ENCODE measurements at regions not wholly inside any gene's neighbourhood (a gene's known extent, or its start where the extent isn't known, plus 50 kb on each side); places are given as distances from the start of the nearest gene placed in this dataset.
"Not testable (repeated sequence)": the region's sequence is repeated elsewhere in the genome, so short reads cannot be mapped to it uniquely, and the experiment has no call there.

DNA sequence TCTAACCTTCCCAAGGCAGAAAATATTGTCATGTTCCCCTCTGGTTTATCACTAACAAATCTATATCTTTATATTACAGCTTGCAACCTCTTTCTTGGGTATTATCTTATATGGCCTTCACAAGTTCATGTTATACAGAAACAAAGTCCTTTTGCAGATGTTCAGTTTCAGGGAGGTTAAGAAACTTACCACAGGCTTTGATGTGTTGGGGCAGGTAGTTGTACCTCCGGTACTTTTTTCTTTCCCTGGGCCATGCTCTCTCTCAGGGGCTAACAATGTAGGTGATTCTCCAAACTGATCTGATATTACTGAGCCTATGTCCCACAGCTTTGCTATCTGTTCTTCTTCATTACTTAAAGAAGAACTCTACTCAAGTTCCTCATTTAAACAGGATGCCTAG lies 548.9 kb upstream of the SYT4 start:
- no peak for DNase-seq

- no peak for DNase-seq
Measured at GRCh38 chr18:43827311-43827710, 550.0 kb upstream of the SYT4 start.

DNA sequence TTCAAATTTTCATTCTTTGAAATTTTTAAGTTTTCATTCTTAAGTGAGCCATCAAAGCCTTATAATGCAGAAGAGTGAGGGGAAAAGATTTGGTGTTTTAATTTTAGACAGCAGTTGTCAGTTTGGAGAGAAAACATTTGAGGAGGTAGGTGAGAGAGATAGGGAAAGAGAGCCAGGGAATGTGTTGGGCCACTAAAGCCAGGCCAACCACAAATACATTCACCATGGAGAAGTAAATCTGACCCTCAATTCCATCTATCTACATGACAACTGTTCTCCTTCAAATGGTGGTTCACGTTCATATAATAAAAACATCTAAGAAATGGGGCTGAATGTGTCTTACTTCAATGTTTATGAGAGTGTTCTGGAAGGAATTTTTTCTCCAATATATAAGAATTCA lies 553.0 kb upstream of the SYT4 start:
- DNase-seq = no peak

GRCh38 chr18:43830947-43831346 lies 553.7 kb upstream of the SYT4 start:
- DNase-seq = peak in 2 of 3 experiments; percentile 61 to 90

DNA sequence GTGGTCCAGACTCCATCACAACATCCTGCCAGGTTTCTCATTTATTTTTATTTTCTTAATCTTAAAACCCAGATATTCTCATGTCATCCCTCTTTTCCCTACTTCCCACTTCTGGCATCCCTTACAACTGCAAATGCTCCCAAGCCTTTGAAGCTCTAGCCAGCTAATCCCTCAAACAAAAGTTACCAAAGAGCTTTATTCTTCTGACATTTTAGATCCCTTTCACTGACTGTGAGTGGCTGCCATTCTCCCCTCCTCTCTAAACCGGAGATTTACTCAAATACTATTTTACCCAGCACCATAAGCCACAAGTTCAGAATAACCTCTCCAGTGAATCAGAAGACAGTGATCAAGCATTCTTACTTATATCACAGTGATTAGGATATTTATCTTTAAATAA lies 569.0 kb upstream of the SYT4 start:
- no peak for DNase-seq

- DNase-seq = peak in 1 of 3 experiments; percentile 34
Measured at GRCh38 chr18:43847164-43848091, 570.1 kb upstream of the SYT4 start.

DNA sequence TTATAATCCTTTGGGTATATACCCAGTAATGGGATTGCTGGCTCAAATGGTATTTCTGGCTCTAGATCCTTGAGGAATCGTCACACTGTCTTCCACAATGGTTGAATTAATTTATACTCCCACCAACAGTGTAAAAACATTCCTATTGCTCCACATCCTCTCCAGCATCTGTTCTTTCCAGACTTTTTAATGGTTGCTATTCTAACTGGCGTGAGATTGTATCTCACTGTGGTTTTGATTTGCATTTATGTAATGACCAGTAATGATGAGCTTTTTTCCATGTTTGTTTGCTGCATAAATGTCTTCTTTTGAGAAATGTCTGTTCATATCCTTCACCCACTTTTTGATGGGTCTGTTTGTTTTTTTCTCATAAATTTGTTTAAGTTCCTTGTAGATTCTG lies 572.5 kb upstream of the SYT4 start:
- not testable (repeated sequence) for DNase-seq

DNA sequence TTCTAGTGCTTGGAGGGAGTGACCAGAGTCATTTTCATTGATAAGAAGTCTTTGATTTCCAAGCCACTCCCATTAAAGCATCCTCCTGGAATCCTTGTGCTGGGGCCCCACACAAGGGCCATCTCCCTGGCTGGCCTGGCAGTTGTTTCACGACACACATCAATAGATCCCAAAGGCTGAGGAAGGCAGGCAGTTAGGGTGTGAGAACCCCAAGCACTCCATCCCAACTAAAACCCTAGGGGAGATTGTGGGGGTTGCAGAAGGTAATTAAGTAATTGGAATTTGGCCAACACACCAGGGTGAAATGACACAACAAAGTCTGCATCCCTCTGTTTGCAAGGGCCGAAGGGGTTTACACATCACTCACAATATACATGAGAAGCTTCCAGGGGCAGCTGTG lies 578.1 kb upstream of the SYT4 start:
- DNase-seq = peak in 1 of 3 experiments; percentile 16

GRCh38 chr18:43863180-43863579 lies 585.9 kb upstream of the SYT4 start:
- no peak for DNase-seq

DNA sequence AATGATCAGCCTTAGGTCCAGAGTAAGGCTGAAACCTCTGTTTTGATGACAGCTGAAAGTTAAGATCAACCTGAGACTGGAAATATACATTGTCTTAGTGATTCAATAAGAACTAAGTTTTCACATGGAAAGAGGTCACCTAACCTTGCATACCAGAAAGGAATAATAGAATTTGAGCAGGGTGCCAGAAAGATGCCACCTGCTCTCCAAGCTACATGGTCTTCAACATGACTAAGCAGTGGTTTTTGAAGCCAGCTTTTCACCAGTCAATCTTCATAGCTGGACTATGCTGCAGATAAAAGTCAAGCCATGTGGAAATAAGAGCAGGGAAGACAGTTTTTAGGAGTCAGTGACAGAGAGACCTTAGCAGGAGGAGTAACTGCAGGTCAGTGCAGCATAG lies 589.4 kb upstream of the SYT4 start:
- DNase-seq = no peak

DNA sequence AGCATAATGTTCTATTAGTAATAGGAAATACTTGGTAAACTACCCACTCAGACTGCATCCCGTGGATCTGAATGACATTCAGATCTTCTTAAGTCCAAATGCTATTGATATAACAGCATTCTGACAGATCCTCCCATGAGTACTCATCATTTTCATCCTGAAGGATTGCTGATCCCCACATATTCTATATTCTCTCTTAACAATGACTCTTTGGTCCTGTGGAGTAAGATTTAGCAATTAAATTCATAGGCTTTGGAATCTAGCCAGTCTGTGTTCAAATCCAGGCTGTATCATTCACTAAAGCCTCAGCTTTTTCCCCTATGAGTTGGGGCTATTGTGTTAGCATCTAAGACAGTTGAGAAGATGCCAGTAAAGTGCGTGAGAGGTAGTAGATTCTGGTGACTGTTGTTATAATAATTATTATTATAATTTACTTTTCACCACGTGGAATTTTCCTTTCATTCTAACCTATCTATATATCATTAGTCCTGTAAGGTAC lies 591.3 kb upstream of the SYT4 start:
- DNase-seq = no peak

DNA sequence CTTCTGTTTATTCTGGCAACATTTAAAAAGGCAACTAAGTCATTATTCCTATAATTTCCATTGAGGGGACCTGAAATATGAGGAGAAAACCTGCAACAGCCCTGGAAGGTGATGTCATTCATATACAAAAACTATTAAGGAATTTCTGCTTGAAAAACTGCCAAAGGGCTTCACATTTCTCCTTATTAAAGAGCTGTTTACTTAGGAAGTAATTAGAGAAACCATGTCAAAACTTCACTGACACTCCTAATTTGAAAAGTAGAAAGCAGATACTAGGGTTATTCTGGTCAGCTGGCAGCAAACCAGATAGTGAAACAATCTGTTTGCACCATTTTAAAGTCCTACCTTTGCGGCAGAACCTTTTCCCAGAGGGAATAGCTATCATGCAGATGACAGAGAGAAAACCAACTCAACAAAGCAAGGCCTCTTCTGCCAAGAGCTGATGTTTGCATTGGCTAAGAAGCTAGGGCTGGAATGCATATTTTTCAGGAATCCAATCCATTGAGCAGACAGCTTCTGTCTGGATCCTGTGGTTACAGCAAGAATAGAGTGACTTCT lies 592.2 kb upstream of the SYT4 start:
- DNase-seq = no peak

GRCh38 chr18:43870626-43871025 lies 593.3 kb upstream of the SYT4 start:
- no peak for DNase-seq

DNA sequence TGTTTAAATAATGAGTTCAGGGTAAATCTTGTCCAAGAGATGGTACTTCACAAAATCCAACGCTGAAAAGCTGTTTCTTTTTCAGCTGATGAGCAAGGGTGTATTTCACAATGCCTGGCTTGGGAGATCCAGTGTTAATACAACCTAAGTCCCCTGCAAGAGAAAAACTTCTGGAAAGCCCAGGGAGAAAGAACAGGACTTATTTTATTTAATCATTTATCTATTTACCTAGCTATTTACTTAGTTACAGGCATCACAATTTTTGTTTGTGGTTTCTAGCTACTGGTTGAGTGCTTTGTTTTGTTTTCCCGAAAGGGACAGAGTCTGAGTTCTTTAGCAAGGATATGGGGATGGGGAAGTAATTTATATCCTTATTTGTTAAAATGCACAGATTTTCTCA lies 598.2 kb upstream of the SYT4 start:
- no peak for DNase-seq

DNA sequence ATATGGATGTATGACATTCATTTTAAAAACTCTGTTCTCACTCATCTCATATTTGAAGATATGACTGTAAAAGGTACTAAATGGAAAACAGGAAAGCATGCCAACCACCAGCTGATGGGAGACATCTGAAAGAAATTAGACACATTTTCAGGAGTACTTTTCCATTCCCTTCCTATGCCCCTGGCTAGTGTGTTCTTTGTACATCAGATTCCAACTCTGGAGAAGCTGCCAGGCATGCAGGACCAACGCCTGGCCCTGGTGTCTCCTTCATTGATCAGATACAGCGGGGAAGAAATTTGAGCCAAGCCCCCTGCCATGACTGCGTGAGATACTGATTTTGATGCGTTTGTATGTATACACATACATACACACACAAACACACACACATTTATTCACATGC lies 599.0 kb upstream of the SYT4 start:
- DNase-seq = no peak

GRCh38 chr18:43876748-43877147 lies 599.5 kb upstream of the SYT4 start:
- DNase-seq = no peak

GRCh38 chr18:43877616-43878321 lies 600.5 kb upstream of the SYT4 start:
- DNase-seq = no peak

- DNase-seq = peak in 1 of 3 experiments; percentile 16
Measured at GRCh38 chr18:43879415-43879814, 602.1 kb upstream of the SYT4 start.

GRCh38 chr18:43882358-43883055 lies 605.2 kb upstream of the SYT4 start:
- no peak for DNase-seq

DNA sequence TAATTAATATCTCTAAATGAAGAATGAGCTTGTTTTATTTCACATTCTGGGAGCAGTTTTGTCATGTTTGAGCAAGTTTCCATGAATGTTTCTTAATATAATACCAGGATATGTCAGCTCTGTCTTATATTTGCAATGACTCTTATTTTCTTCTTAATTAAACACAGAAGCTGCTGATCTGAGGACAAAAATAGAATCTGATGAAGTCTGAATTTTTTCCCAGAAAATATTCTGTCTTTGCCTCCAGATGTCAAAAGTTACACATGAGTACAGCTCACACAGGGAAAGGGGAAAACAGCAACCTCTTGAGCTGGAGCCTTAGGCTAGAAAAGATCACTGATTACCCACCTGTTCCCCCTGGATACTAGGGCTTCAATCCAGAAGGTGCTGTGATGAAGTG lies 606.6 kb upstream of the SYT4 start:
- peak in 1 of 3 experiments; percentile 19 for DNase-seq

GRCh38 chr18:43886341-43886740 lies 609.1 kb upstream of the SYT4 start:
- no peak for DNase-seq

GRCh38 chr18:43887491-43887890 lies 610.2 kb upstream of the SYT4 start:
- peak in 2 of 3 experiments; percentile 28 to 65 for DNase-seq

DNA sequence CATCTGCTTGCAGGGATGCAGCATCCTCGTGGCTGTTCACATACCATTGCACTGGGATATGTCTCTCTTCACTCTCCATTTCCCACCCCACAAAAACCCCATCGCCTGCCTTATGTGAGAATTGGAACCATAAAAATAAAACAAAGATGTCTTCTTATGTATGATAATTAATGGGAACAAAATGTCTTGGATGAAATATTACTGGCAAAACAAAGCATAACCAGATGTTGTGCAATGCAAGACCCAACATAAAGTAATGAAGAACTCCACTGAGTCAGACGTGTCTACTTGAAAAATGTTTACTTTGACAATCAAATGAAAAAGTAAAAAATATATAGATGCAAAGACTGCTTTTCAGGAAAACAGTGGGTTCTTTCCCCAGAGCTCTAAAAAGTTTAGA lies 611.3 kb upstream of the SYT4 start:
- no peak for DNase-seq
